ENCODE measurements at regions not wholly inside any gene's neighbourhood (a gene's known extent, or its start where the extent isn't known, plus 50 kb on each side); places are given as distances from the start of the nearest gene placed in this dataset.

GRCh38 chr3:24886501-24886900 lies 391.9 kb upstream of the THRB start:
- no peak for DNase-seq (ENCODE audit: low read depth)
- TF ChIP-seq, protein P1, sequence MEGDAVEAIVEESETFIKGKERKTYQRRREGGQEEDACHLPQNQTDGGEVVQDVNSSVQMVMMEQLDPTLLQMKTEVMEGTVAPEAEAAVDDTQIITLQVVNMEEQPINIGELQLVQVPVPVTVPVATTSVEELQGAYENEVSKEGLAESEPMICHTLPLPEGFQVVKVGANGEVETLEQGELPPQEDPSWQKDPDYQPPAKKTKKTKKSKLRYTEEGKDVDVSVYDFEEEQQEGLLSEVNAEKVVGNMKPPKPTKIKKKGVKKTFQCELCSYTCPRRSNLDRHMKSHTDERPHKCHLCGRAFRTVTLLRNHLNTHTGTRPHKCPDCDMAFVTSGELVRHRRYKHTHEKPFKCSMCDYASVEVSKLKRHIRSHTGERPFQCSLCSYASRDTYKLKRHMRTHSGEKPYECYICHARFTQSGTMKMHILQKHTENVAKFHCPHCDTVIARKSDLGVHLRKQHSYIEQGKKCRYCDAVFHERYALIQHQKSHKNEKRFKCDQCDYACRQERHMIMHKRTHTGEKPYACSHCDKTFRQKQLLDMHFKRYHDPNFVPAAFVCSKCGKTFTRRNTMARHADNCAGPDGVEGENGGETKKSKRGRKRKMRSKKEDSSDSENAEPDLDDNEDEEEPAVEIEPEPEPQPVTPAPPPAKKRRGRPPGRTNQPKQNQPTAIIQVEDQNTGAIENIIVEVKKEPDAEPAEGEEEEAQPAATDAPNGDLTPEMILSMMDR (IDR thresholded peaks at IDR 0.05; ENCODE audit: low read depth, low read length, missing control alignments) = no peak
- no peak overlapping the region for H3K4me3 ChIP-seq (ENCODE audit: low read depth, low read length)

GRCh38 chr3:24890012-24890411 lies 395.4 kb upstream of the THRB start:
- no peak for DNase-seq (ENCODE audit: low read depth)
- H3K4me3 ChIP-seq (ENCODE audit: low read depth, low read length) = no peak overlapping the region
- TF ChIP-seq, protein P1 (IDR thresholded peaks at IDR 0.05; ENCODE audit: low read depth, low read length, missing control alignments) = no peak

DNA sequence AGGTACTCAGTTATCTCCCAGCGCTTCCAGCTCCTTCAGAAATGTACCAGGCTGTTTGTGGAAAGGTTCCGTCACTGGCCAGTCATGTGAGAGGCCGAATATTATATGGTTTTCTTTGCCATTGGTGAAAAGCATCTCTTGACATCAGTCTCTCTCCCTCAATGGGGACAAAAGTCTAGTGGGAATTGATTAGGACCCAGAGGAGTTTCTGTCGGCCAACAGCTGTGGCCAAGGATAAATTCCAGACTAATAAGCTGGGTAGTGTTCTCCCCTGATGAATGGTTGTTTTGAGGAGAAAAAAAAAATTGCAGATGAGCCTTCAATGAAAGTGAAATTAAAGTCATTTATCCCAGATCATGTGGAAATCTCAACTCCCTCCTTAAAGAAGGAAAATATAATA lies 404.7 kb upstream of the THRB start:
- TF ChIP-seq, protein P1 (IDR thresholded peaks at IDR 0.05; ENCODE audit: low read depth, low read length, missing control alignments) = no peak
- no peak for DNase-seq (ENCODE audit: low read depth)
- H3K4me3 ChIP-seq (ENCODE audit: low read depth, low read length) = no peak overlapping the region

GRCh38 chr3:24899901-24900603 lies 405.4 kb upstream of the THRB start:
- TF ChIP-seq, protein P1 (IDR thresholded peaks at IDR 0.05; ENCODE audit: low read depth, low read length, missing control alignments) = no peak
- DNase-seq (ENCODE audit: low read depth) = no peak
- H3K4me3 ChIP-seq (ENCODE audit: low read depth, low read length) = no peak overlapping the region

DNA sequence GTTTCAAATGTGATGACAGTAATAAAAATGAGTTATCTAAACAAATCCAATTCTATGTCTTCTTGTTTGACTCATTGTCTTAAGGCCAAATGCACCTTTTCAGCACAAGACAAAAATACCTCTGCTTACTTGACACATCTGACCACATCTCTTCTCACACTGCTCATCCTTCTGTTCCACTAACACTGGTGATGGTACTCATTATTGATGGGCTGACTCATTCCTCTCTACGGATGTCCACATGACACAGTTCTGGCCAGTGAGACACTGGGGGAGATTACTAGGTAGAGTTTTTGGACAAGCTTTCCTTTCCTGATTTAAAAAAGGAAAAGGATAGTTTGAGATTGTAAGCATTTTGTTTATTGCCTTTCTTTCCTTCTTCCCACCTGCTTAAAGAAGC lies 410.6 kb upstream of the THRB start:
- H3K4me3 ChIP-seq (ENCODE audit: low read depth, low read length) = no peak overlapping the region
- TF ChIP-seq, protein P1 (IDR thresholded peaks at IDR 0.05; ENCODE audit: low read depth, low read length, missing control alignments) = no peak
- DNase-seq (ENCODE audit: low read depth) = no peak

DNA sequence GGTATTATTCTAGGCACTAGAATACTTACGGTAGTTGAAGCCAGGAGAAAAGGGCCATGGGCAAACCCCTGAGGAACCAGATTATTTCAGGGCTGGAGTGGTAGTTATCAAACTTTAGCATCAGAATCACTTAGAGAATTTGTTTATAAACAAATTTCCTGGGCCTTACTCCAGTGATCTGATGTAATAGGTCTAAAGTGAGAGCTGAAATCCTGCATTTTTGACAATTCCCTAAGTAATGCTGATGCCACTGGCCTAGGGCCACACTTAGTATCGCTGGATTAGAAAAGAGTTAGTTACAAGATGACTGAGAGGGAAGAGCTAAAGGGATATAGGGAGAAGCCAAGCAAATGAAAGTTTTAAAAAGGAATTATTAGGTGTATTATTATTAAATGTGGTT lies 412.5 kb upstream of the THRB start:
- H3K4me3 ChIP-seq (ENCODE audit: low read depth, low read length) = no peak overlapping the region
- no peak for DNase-seq (ENCODE audit: low read depth)
- TF ChIP-seq, protein P1 (IDR thresholded peaks at IDR 0.05; ENCODE audit: low read depth, low read length, missing control alignments) = no peak

DNA sequence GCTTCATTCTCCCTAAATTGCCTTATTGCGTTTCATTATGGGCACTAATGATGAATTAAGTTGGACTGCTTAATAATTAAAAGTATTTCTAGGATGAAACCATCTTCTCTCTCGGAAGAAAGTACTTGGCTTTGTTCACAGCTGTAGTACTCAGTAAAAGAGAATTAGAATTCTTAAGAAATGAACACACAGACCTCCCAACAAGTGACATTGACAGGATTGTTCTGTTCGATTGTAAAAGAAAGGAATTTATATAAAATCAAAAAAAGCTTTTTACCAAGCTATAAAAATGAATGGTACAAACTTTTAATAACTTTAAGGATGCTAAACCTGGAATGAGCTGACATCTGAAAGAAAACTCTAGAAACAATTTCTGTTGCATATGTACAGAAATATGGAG lies 416.4 kb upstream of the THRB start:
- H3K4me3 ChIP-seq (ENCODE audit: low read depth, low read length) = no peak overlapping the region
- TF ChIP-seq, protein P1 (IDR thresholded peaks at IDR 0.05; ENCODE audit: low read depth, low read length, missing control alignments) = no peak
- no peak for DNase-seq (ENCODE audit: low read depth)

Data from GM12864 (cell line).